A673 (cell line): ENCODE measurements at regions not wholly inside any gene's neighbourhood (a gene's known extent, or its start where the extent isn't known, plus 50 kb on each side); places are given as distances from the start of the nearest gene placed in this dataset.

Source experiments
- CTCF ChIP-seq: fragments of 300-800, 200-600 bp; sonication (generic); conservative IDR thresholded peaks from 2 replicates; pipeline ENCODE4 v1.5.1; 2017; ENCODE audit warnings: low read depth, mild to moderate bottlenecking, antibody characterized with exemption, low read length, moderate library complexity, mixed read lengths
- EZH2 ChIP-seq: fragments of 200-600 bp; sonication (generic); IDR thresholded peaks from 2 replicates; pipeline ENCODE4 v1.6.1; 2017; ENCODE audit warnings: borderline replicate concordance, low read depth, mild to moderate bottlenecking, mixed read lengths, antibody characterized with exemption, low read length; ENCODE audit not compliant: poor library complexity, severe bottlenecking

GRCh38 chr12:105596731-105597130, 266.2 kb downstream of the C12orf75 start:
- TF ChIP-seq CTCF, result no peak
- TF ChIP-seq EZH2, result no peak
